ENCODE measurements at regions not wholly inside any gene's neighbourhood (a gene's known extent, or its start where the extent isn't known, plus 50 kb on each side); places are given as distances from the start of the nearest gene placed in this dataset.

DNA sequence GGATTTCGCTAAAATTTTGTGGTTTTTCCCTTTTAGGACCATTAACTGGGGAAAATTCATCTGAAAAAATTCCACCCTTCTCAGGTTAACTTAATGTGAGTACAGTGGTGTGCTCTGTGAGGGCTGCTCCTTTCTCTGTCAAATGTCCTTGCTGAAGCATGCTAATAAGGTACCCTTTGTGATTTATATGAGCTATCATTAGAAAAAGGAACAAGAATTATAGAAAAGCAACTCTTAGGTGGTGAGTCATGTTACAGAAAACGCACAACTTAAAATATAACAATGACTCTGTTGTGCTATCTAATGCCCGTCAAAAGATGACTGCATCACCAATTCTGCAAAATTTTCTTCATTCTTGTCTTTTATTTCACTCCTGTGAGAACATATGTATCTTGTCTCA, 162.0 kb upstream of the MAGI2 start:
- TF ChIP-seq, protein P1, sequence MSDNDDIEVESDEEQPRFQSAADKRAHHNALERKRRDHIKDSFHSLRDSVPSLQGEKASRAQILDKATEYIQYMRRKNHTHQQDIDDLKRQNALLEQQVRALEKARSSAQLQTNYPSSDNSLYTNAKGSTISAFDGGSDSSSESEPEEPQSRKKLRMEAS (CRISPR knock-in tag; IDR thresholded peaks at IDR 0.05) = no peak
- no peak for TF ChIP-seq CTCF (IDR thresholded peaks at IDR 0.05)
- TF ChIP-seq, protein P2, sequence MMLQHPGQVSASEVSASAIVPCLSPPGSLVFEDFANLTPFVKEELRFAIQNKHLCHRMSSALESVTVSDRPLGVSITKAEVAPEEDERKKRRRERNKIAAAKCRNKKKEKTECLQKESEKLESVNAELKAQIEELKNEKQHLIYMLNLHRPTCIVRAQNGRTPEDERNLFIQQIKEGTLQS (CRISPR knock-in tag; conservative IDR thresholded peaks at IDR 0.05) = no peak
- no peak for TF ChIP-seq ESRRA (CRISPR knock-in tag; IDR thresholded peaks at IDR 0.05; ENCODE audit: borderline replicate concordance)
- TF ChIP-seq SP1 (CRISPR knock-in tag; conservative IDR thresholded peaks at IDR 0.05) = no peak
- TF ChIP-seq NR1H2 (CRISPR knock-in tag; IDR thresholded peaks at IDR 0.05) = no peak
- no peak for TF ChIP-seq ZNF416 (CRISPR knock-in tag; IDR thresholded peaks at IDR 0.05)
- no peak for TF ChIP-seq TEAD4 (CRISPR knock-in tag; IDR thresholded peaks at IDR 0.05)
- TF ChIP-seq SMAD3 (CRISPR knock-in tag; IDR thresholded peaks at IDR 0.05; ENCODE audit: borderline replicate concordance) = no peak
- no peak for TF ChIP-seq NFYB (CRISPR knock-in tag; conservative IDR thresholded peaks at IDR 0.05; ENCODE audit: low read depth)
- TF ChIP-seq TCF7 (CRISPR knock-in tag; IDR thresholded peaks at IDR 0.05; ENCODE audit: low read depth) = no peak
- TF ChIP-seq, protein P3, sequence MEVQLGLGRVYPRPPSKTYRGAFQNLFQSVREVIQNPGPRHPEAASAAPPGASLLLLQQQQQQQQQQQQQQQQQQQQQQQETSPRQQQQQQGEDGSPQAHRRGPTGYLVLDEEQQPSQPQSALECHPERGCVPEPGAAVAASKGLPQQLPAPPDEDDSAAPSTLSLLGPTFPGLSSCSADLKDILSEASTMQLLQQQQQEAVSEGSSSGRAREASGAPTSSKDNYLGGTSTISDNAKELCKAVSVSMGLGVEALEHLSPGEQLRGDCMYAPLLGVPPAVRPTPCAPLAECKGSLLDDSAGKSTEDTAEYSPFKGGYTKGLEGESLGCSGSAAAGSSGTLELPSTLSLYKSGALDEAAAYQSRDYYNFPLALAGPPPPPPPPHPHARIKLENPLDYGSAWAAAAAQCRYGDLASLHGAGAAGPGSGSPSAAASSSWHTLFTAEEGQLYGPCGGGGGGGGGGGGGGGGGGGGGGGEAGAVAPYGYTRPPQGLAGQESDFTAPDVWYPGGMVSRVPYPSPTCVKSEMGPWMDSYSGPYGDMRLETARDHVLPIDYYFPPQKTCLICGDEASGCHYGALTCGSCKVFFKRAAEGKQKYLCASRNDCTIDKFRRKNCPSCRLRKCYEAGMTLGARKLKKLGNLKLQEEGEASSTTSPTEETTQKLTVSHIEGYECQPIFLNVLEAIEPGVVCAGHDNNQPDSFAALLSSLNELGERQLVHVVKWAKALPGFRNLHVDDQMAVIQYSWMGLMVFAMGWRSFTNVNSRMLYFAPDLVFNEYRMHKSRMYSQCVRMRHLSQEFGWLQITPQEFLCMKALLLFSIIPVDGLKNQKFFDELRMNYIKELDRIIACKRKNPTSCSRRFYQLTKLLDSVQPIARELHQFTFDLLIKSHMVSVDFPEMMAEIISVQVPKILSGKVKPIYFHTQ (CRISPR knock-in tag; IDR thresholded peaks at IDR 0.05) = no peak
- no peak for TF ChIP-seq CREM (CRISPR knock-in tag; IDR thresholded peaks at IDR 0.05)
